GM23338 (cell line): ENCODE measurements at regions not wholly inside any gene's neighbourhood (a gene's known extent, or its start where the extent isn't known, plus 50 kb on each side); places are given as distances from the start of the nearest gene placed in this dataset.

Experiments used
- ATAC-seq: fragments of 200-7000 bp; cut with Tn5 transposase; 3 replicates; pipeline ENCODE4 v1.9.1; 2020
- DNase-seq: peaks from one replicate; pipeline ENCODE4 v3.0.0-alpha.2; 2015; ENCODE audit warnings: low spot score
- H2AFZ ChIP-seq: fragments of 200-600 bp; sonication (generic); 2 replicates; pipeline ENCODE4 v1.8.0; 2016; ENCODE audit warnings: antibody characterized with exemption, mild to moderate bottlenecking, moderate library complexity
- H3F3A ChIP-seq: fragments of 200-600 bp; sonication (generic); replicated peaks from 2 replicates; pipeline ENCODE4 v1.8.0; 2017; ENCODE audit warnings: antibody characterized with exemption, mixed run types, low read depth
- H3K27ac ChIP-seq: fragments of 200-600 bp; sonication (generic); 2 replicates; pipeline ENCODE4 v1.6.1; 2016; ENCODE audit warnings: low read depth
- H3K27me3 ChIP-seq: fragments of 200-600 bp; sonication (generic); 2 replicates; pipeline ENCODE4 v1.8.0; 2016; ENCODE audit warnings: mild to moderate bottlenecking, mixed run types, moderate library complexity; ENCODE audit not compliant: insufficient read depth
- H3K36me3 ChIP-seq: fragments of 200-600 bp; sonication (generic); 2 replicates; pipeline ENCODE4 v1.8.0; 2016; ENCODE audit warnings: mild to moderate bottlenecking; ENCODE audit not compliant: insufficient read depth
- H3K4me1 ChIP-seq: fragments of 200-600 bp; sonication (generic); 2 replicates; pipeline ENCODE4 v1.8.0; 2016; ENCODE audit warnings: mild to moderate bottlenecking, moderate library complexity; ENCODE audit not compliant: insufficient read depth
- H3K4me2 ChIP-seq: fragments of 200-600 bp; sonication (generic); 2 replicates; pipeline ENCODE4 v1.7.1; 2017; ENCODE audit warnings: mixed run types
- H3K4me3 ChIP-seq: fragments of 200-600 bp; sonication (generic); 2 replicates; pipeline ENCODE4 v1.6.1; 2016; ENCODE audit warnings: mixed run types
- H3K79me2 ChIP-seq: fragments of 200-600 bp; sonication (generic); replicated peaks from 2 replicates; pipeline ENCODE4 v1.8.0; 2017; ENCODE audit warnings: mild to moderate bottlenecking; ENCODE audit not compliant: insufficient read depth
- H3K9me2 ChIP-seq: fragments of 200-600 bp; sonication (generic); 2 replicates; pipeline ENCODE4 v1.8.0; 2017; ENCODE audit not compliant: insufficient read depth
- H4K20me1 ChIP-seq: fragments of 200-600 bp; sonication (generic); replicated peaks from 2 replicates; pipeline ENCODE4 v1.8.0; 2017; ENCODE audit warnings: mild to moderate bottlenecking; ENCODE audit not compliant: insufficient read depth
- H3K27ac Mint-ChIP-seq: 2 replicates; pipeline ENCODE4 v1.8.0; 2020; ENCODE audit warnings: inconsistent platforms, mild to moderate bottlenecking, moderate library complexity, mixed read lengths
- H3K27me3 Mint-ChIP-seq: 3 replicates; pipeline ENCODE4 v1.8.0; 2022; ENCODE audit warnings: low read depth, mild to moderate bottlenecking, moderate library complexity, mixed read lengths, inconsistent platforms; ENCODE audit not compliant: insufficient read depth, poor library complexity
- H3K36me3 Mint-ChIP-seq: 3 replicates; pipeline ENCODE4 v1.8.0; 2021; ENCODE audit warnings: low read depth, mild to moderate bottlenecking, inconsistent platforms, moderate library complexity, mixed read lengths
- H3K4me1 Mint-ChIP-seq: 3 replicates; pipeline ENCODE4 v1.8.0; 2020; ENCODE audit warnings: mild to moderate bottlenecking, inconsistent platforms, mixed read lengths
- H3K4me3 Mint-ChIP-seq: 3 replicates; pipeline ENCODE4 v1.8.0; 2021; ENCODE audit warnings: moderate library complexity, mild to moderate bottlenecking, inconsistent platforms, mixed read lengths
- H3K9me3 Mint-ChIP-seq: 3 replicates; pipeline ENCODE4 v1.8.0; 2020; ENCODE audit warnings: moderate library complexity, mild to moderate bottlenecking, inconsistent platforms, mixed read lengths
- EZH2 ChIP-seq: fragments of 200-600 bp; sonication (generic); IDR thresholded peaks from one replicate; pipeline ENCODE4 v1.8.0; 2017; ENCODE audit warnings: antibody characterized with exemption, mild to moderate bottlenecking, low read depth; ENCODE audit not compliant: unreplicated experiment
- EZH2phosphoT487 ChIP-seq: fragments of 200-600 bp; sonication (generic); IDR thresholded peaks from one replicate; pipeline ENCODE4 v1.8.1; 2018; ENCODE audit warnings: antibody characterized with exemption; ENCODE audit not compliant: unreplicated experiment
- JUNB ChIP-seq: IDR thresholded peaks from one replicate; pipeline ENCODE4 v1.6.1; 2016; ENCODE audit warnings: antibody characterized with exemption; ENCODE audit not compliant: unreplicated experiment
- POLR2AphosphoS5 ChIP-seq: IDR thresholded peaks from 2 replicates; pipeline ENCODE4 v1.6.1; 2016; ENCODE audit warnings: antibody characterized with exemption, low read depth
- STAT1 ChIP-seq: IDR thresholded peaks from one replicate; pipeline ENCODE4 v1.6.1; 2016; ENCODE audit warnings: antibody characterized with exemption; ENCODE audit not compliant: unreplicated experiment
- ZNF331 ChIP-seq: fragments of 250-450 bp; sonication (Bioruptor Pico); IDR thresholded peaks from 2 replicates; pipeline ENCODE4 v1.5.0; 2020; ENCODE audit warnings: low read depth, mild to moderate bottlenecking, moderate library complexity
- TF ChIP-seq, protein P1 (sequence below): fragments of 250-450 bp; sonication (Bioruptor Pico); IDR thresholded peaks from 2 replicates; pipeline ENCODE4 v1.5.0; 2020; ENCODE audit warnings: mild to moderate bottlenecking, moderate library complexity
- TF ChIP-seq, protein P2 (sequence below), 2 experiments: fragments of 200-600 bp in 1 of 2; sonication (generic) in 1 of 2; conservative IDR thresholded peaks; 2 replicates each; pipeline versions ENCODE4 v1.5.1 to v1.6.1; 2016 to 2017; ENCODE audit warnings: antibody characterized with exemption in 2 of 2, low read depth in 2 of 2, mild to moderate bottlenecking in 2 of 2, moderate library complexity in 1 of 2
- TF ChIP-seq, protein P3 (sequence below): IDR thresholded peaks from 2 replicates; pipeline ENCODE4 v1.6.1; 2016; ENCODE audit warnings: antibody characterized with exemption
- TF ChIP-seq, protein P4 (sequence below): IDR thresholded peaks from one replicate; pipeline ENCODE4 v1.6.1; 2018; ENCODE audit warnings: antibody characterized with exemption; ENCODE audit not compliant: unreplicated experiment

DNA sequence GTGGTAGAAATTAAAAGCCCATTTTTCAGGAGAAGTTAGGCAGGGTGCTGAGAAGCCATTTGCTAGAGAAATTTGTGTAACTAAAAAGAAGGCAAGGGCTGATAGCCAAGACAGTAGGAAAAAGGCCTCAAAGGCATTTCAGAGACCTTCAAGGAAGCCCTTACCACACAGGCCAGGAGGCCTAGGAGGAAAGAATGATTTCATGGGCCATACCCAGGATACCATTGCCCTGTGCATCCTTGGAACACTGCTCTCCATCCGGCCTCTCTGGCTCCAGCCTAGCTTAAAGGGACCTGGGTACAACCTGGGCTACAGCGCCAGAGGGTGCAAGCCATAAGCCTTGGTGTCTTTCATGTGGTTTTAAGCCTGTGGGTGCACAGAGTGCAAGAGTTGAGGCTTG is 193.6 kb upstream of the GRM7 start:
- no peaks in the 10 kb centered on the region for H3K4me1 ChIP-seq
- Mint-ChIP-seq H3K27me3 (no peaks in the 10 kb centered on the region), H3K36me3 (peaks cover 44% of the 10 kb centered on the region), H3K9me3 (peaks cover 84% of the 10 kb centered on the region), H3K4me1 (no peaks in the 10 kb centered on the region), H3K4me3 (no peak overlapping the region), H3K27ac (no peak overlapping the region)
- no peak overlapping the region for H3K4me2 ChIP-seq
- TF ChIP-seq, protein P1, sequence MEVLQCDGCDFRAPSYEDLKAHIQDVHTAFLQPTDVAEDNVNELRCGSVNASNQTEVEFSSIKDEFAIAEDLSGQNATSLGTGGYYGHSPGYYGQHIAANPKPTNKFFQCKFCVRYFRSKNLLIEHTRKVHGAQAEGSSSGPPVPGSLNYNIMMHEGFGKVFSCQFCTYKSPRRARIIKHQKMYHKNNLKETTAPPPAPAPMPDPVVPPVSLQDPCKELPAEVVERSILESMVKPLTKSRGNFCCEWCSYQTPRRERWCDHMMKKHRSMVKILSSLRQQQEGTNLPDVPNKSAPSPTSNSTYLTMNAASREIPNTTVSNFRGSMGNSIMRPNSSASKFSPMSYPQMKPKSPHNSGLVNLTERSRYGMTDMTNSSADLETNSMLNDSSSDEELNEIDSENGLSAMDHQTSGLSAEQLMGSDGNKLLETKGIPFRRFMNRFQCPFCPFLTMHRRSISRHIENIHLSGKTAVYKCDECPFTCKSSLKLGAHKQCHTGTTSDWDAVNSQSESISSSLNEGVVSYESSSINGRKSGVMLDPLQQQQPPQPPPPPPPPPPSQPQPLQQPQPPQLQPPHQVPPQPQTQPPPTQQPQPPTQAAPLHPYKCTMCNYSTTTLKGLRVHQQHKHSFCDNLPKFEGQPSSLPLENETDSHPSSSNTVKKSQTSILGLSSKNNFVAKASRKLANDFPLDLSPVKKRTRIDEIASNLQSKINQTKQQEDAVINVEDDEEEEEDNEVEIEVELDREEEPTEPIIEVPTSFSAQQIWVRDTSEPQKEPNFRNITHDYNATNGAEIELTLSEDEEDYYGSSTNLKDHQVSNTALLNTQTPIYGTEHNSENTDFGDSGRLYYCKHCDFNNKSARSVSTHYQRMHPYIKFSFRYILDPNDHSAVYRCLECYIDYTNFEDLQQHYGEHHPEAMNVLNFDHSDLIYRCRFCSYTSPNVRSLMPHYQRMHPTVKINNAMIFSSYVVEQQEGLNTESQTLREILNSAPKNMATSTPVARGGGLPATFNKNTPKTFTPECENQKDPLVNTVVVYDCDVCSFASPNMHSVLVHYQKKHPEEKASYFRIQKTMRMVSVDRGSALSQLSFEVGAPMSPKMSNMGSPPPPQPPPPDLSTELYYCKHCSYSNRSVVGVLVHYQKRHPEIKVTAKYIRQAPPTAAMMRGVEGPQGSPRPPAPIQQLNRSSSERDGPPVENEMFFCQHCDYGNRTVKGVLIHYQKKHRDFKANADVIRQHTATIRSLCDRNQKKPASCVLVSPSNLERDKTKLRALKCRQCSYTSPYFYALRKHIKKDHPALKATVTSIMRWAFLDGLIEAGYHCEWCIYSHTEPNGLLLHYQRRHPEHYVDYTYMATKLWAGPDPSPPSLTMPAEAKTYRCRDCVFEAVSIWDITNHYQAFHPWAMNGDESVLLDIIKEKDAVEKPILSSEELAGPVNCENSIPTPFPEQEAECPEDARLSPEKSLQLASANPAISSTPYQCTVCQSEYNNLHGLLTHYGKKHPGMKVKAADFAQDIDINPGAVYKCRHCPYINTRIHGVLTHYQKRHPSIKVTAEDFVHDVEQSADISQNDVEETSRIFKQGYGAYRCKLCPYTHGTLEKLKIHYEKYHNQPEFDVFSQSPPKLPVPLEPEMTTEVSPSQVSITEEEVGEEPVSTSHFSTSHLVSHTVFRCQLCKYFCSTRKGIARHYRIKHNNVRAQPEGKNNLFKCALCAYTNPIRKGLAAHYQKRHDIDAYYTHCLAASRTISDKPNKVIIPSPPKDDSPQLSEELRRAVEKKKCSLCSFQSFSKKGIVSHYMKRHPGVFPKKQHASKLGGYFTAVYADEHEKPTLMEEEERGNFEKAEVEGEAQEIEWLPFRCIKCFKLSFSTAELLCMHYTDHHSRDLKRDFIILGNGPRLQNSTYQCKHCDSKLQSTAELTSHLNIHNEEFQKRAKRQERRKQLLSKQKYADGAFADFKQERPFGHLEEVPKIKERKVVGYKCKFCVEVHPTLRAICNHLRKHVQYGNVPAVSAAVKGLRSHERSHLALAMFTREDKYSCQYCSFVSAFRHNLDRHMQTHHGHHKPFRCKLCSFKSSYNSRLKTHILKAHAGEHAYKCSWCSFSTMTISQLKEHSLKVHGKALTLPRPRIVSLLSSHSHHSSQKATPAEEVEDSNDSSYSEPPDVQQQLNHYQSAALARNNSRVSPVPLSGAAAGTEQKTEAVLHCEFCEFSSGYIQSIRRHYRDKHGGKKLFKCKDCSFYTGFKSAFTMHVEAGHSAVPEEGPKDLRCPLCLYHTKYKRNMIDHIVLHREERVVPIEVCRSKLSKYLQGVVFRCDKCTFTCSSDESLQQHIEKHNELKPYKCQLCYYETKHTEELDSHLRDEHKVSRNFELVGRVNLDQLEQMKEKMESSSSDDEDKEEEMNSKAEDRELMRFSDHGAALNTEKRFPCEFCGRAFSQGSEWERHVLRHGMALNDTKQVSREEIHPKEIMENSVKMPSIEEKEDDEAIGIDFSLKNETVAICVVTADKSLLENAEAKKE (CRISPR knock-in tag) = no peak
- no peak for TF ChIP-seq JUNB
- no peak for TF ChIP-seq EZH2
- H3K27me3 ChIP-seq = no peaks in the 10 kb centered on the region
- no peak overlapping the region for H3K4me3 ChIP-seq
- H3F3A ChIP-seq = no peaks in the 10 kb centered on the region
- ATAC-seq (no peak), DNase-seq (no peak)
- H3K36me3 ChIP-seq = peaks cover 9% of the 10 kb centered on the region
- no peaks in the 10 kb centered on the region for H3K79me2 ChIP-seq
- H3K9me2 ChIP-seq = no peaks in the 10 kb centered on the region
- no peaks in the 10 kb centered on the region for H4K20me1 ChIP-seq
- no peak overlapping the region for H2AFZ ChIP-seq
- no peak overlapping the region for H3K27ac ChIP-seq

DNA sequence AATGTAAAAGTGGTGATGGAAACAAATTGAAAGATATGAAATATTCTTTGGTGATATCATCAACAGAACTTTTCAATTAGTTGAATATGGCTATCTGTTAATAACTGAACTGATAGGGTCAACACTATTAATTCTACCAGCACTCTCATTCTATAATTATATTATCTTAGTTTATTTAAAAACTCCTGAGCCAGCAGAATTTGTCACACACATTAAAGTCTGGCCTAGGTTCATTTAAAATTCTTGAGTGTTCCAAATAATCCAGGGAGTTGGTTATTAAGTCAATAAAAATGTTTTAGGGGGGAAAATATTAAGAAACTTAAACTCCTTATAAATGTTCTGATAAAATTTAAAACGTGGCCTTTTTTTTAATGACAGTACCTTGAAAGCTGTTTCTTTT is 189.6 kb upstream of the GRM7 start:
- peaks cover 6% of the 10 kb centered on the region for H3K36me3 ChIP-seq
- DNase-seq (no peak), ATAC-seq (no peak)
- peaks cover 43% of the 10 kb centered on the region for H3K36me3 Mint-ChIP-seq
- H3F3A ChIP-seq = no peaks in the 10 kb centered on the region
- no peak overlapping the region for H2AFZ ChIP-seq
- H3K79me2 ChIP-seq = no peaks in the 10 kb centered on the region
- H3K4me1 ChIP-seq = no peaks in the 10 kb centered on the region
- no peak overlapping the region for H3K4me3 ChIP-seq
- H3K27me3 Mint-ChIP-seq = no peaks in the 10 kb centered on the region
- H3K27ac ChIP-seq = no peak overlapping the region
- no peaks in the 10 kb centered on the region for H3K9me2 ChIP-seq
- H3K27ac Mint-ChIP-seq = no peak overlapping the region
- H3K9me3 Mint-ChIP-seq = peaks cover 87% of the 10 kb centered on the region
- no peaks in the 10 kb centered on the region for H3K27me3 ChIP-seq
- no peak overlapping the region for H3K4me3 Mint-ChIP-seq
- H3K4me2 ChIP-seq = no peak overlapping the region
- no peaks in the 10 kb centered on the region for H4K20me1 ChIP-seq
- H3K4me1 Mint-ChIP-seq = no peaks in the 10 kb centered on the region
- TF ChIP-seq, protein P2, sequence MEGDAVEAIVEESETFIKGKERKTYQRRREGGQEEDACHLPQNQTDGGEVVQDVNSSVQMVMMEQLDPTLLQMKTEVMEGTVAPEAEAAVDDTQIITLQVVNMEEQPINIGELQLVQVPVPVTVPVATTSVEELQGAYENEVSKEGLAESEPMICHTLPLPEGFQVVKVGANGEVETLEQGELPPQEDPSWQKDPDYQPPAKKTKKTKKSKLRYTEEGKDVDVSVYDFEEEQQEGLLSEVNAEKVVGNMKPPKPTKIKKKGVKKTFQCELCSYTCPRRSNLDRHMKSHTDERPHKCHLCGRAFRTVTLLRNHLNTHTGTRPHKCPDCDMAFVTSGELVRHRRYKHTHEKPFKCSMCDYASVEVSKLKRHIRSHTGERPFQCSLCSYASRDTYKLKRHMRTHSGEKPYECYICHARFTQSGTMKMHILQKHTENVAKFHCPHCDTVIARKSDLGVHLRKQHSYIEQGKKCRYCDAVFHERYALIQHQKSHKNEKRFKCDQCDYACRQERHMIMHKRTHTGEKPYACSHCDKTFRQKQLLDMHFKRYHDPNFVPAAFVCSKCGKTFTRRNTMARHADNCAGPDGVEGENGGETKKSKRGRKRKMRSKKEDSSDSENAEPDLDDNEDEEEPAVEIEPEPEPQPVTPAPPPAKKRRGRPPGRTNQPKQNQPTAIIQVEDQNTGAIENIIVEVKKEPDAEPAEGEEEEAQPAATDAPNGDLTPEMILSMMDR (conservative IDR thresholded peaks at IDR 0.05; ENCODE audit: low read depth in 2 of 2) = no peak
- no peak for TF ChIP-seq STAT1
- TF ChIP-seq ZNF331 = no peak
- TF ChIP-seq EZH2 = no peak
- TF ChIP-seq JUNB = no peak
- TF ChIP-seq, protein P3, sequence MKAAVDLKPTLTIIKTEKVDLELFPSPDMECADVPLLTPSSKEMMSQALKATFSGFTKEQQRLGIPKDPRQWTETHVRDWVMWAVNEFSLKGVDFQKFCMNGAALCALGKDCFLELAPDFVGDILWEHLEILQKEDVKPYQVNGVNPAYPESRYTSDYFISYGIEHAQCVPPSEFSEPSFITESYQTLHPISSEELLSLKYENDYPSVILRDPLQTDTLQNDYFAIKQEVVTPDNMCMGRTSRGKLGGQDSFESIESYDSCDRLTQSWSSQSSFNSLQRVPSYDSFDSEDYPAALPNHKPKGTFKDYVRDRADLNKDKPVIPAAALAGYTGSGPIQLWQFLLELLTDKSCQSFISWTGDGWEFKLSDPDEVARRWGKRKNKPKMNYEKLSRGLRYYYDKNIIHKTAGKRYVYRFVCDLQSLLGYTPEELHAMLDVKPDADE = no peak
- TF ChIP-seq, protein P4, sequence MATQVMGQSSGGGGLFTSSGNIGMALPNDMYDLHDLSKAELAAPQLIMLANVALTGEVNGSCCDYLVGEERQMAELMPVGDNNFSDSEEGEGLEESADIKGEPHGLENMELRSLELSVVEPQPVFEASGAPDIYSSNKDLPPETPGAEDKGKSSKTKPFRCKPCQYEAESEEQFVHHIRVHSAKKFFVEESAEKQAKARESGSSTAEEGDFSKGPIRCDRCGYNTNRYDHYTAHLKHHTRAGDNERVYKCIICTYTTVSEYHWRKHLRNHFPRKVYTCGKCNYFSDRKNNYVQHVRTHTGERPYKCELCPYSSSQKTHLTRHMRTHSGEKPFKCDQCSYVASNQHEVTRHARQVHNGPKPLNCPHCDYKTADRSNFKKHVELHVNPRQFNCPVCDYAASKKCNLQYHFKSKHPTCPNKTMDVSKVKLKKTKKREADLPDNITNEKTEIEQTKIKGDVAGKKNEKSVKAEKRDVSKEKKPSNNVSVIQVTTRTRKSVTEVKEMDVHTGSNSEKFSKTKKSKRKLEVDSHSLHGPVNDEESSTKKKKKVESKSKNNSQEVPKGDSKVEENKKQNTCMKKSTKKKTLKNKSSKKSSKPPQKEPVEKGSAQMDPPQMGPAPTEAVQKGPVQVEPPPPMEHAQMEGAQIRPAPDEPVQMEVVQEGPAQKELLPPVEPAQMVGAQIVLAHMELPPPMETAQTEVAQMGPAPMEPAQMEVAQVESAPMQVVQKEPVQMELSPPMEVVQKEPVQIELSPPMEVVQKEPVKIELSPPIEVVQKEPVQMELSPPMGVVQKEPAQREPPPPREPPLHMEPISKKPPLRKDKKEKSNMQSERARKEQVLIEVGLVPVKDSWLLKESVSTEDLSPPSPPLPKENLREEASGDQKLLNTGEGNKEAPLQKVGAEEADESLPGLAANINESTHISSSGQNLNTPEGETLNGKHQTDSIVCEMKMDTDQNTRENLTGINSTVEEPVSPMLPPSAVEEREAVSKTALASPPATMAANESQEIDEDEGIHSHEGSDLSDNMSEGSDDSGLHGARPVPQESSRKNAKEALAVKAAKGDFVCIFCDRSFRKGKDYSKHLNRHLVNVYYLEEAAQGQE = no peak
- no peak for TF ChIP-seq POLR2AphosphoS5
- no peak for TF ChIP-seq EZH2phosphoT487
